ENCODE measurements at regions not wholly inside any gene's neighbourhood (a gene's known extent, or its start where the extent isn't known, plus 50 kb on each side); places are given as distances from the start of the nearest gene placed in this dataset.
"Not testable (repeated sequence)": the region's sequence is repeated elsewhere in the genome, so short reads cannot be mapped to it uniquely, and the experiment has no call there.

DNA sequence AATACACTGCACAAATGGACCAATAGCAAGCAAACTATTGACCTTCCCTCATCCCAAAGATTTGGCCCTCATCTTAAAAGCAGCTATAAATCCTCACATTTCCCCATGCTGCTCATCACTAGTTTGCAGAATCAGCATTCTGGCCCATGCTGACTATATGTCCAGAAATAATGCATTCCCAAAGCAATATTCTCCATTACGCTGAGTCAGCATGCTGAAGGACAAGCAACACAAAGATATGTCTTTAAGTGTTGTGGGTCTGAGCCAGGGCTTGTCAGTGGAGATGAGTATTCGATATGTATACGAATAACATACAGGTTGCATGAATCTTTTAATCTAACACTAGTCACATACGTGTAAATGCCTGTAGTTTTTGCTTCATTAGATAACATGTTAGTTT is 1045.0 kb upstream of the DDX18 start:
- DNase-seq (ENCODE audit: low spot score), result no peak

GRCh38 chr2:116776556-116776955 is 1037.9 kb upstream of the DDX18 start:
- DNase-seq (ENCODE audit: low spot score), result no peak

- no peak for DNase-seq (ENCODE audit: low spot score)
Measured at GRCh38 chr2:116787848-116788247, 1026.6 kb upstream of the DDX18 start.

DNA sequence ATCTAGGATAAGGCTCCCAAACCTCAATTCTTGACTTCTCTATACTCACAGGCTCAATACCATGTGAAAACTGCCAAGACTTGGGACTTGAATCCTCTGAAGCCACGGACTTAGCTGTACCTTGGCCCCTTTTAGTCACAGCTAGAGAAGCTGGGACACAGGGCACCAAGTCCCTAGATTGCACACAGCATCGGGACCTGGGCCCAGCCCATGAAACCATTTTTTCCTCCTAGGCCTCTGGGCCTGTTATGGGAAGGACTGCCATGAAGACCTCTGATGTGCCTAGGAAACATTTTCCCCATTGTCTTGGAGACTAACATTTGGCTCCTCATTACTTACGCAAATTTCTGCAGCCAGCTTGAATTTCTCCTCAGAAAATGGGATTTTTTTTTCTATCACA is 1011.8 kb upstream of the DDX18 start:
- no peak for DNase-seq (ENCODE audit: low spot score)

- no peak for DNase-seq (ENCODE audit: low spot score)
Measured at GRCh38 chr2:116804901-116805300, 1009.6 kb upstream of the DDX18 start.

DNA sequence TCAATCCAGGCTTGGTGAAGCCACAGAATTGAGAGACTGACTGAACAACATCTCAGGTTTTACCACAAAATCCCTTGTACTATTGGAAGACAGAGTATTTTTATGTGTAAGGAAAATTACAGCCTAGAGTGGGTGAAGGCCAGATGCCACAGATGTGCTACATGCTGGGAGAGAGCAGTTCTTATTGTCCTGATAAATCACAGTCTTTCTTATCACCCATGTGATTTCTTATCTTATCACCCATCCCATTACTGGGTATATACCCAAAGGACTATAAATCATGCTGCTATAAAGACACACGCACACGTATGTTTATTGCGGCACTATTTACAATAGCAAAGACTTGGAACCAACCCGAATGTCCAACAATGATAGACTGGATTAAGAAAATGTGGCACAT is 1008.0 kb upstream of the DDX18 start:
- DNase-seq (ENCODE audit: low spot score), result not testable (repeated sequence)

DNA sequence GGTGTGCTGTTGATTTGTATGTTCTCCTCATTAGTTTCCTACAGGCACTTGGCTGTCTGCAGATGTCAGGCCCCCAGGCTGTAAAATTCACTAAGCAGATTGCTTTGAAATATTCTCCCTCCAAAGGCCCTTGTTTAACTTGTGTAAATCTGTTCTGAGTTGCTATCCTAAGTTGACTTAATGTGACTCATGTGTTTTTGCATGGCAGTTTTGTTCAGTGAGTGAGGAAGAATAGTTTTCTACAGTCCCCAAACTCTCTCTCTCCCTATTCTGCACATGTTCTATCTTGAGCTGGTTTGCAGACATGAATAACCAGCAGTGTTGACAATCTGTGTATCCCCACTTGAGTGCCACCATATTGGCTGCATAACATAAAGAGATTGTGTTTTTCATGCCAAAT is 1005.4 kb upstream of the DDX18 start:
- no peak for DNase-seq (ENCODE audit: low spot score)

GRCh38 chr2:116810071-116810470 is 1004.4 kb upstream of the DDX18 start:
- DNase-seq (ENCODE audit: low spot score), result no peak

DNA sequence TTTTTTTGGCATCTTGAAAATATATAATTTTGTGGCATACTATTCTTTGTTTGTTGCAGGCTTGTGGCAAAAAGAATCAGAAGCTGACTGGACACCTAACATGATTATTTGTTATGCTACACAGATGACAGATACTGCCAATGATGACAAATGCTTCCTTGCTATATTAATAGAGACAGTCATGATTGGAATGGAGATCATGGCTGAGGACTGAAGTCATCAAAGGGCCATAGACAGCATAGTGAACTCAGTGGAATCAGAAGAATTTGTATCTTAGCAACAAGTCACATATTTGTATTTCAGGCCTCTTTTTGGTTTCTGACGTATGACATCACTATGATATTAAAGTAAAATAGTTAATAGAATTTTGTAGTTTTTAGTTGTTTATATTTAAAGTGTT is 1003.8 kb upstream of the DDX18 start:
- DNase-seq (ENCODE audit: low spot score), result no peak

DNA sequence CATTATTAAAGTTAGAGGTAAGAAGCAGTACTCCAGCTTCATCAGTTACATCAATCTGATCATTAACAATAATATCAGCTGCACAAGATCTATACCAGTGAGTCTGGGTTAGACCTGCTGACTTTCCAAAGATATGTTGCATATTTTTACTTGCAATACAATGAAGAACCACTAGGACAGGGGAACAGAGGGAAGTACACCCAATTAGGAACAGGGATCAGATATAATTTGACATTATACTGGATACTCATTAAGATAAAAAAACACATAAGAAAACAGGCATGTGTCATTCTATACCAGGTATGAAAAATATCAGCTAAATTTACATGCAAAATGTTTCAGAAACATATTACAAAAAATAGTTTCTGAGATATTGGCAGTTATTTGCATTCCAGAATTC is 995.1 kb upstream of the DDX18 start:
- DNase-seq (ENCODE audit: low spot score), result no peak

DNA sequence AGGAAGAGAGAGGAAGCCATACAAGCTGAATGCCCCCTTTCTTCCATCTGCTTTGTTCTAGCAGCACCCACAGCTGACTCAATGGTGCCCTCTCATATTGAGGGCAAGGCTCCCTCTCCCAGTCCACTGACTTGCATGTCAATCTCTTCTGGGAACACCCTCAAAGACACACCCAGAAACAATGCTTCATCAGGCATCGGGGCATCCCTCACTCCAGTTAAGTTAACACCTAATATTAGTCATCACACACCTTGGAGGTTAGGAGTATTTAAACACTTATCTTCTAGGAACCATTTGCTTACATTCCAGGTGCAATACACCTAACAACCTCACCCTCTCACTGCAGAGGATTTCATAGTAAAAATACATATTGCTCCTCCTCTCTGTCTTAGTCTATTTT is 993.5 kb upstream of the DDX18 start:
- DNase-seq (ENCODE audit: low spot score), result no peak

- not testable (repeated sequence) for DNase-seq (ENCODE audit: low spot score)
Measured at GRCh38 chr2:116829543-116829942, 984.9 kb upstream of the DDX18 start.

GRCh38 chr2:116832148-116832547 is 982.3 kb upstream of the DDX18 start:
- no peak for DNase-seq (ENCODE audit: low spot score)

- no peak for DNase-seq (ENCODE audit: low spot score)
Measured at GRCh38 chr2:116833052-116833451, 981.4 kb upstream of the DDX18 start.

GRCh38 chr2:116842164-116842563 is 972.3 kb upstream of the DDX18 start:
- DNase-seq (ENCODE audit: low spot score), result no peak

DNA sequence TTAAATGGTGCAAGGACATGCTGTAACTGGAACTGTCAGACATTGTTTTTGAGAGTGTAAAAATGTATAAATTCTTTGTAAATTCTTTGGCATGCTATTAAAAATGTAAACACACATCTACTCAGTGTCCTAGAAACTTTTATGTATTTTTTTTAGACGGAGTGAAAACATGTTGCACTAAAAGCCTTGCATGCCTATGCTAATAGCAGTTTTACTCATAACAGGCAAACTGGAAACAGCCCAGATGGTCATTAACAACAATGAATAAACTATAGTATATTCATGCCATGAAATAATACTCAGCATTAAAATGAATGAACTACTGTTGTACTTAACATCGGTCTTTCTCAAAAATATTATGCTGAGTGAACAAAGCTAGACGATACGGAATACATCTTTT is 954.8 kb upstream of the DDX18 start:
- DNase-seq (ENCODE audit: low spot score), result no peak

- no peak for DNase-seq (ENCODE audit: low spot score)
Measured at GRCh38 chr2:116874021-116874420, 940.5 kb upstream of the DDX18 start.

DNA sequence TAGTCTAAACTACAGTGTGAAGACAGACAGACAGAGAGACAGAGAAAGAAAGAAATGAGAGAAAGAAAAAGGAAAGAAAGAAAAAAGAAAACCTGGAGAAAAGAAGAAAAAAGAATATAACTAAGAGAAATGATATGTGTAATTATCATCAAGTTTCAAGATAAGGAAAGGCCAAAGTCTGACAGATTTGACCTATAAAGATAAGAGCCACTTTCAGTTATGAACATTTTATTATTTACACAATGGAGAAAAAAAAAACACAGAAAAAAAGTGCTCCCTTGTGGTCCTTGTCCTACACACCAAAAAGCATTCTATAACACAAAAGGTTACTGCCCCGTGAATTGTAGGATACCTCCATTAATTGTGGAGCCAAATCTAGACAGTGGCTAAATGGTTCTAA is 937.2 kb upstream of the DDX18 start:
- no peak for DNase-seq (ENCODE audit: low spot score)

GRCh38 chr2:116877944-116878343 is 936.5 kb upstream of the DDX18 start:
- DNase-seq (ENCODE audit: low spot score), result no peak

DNA sequence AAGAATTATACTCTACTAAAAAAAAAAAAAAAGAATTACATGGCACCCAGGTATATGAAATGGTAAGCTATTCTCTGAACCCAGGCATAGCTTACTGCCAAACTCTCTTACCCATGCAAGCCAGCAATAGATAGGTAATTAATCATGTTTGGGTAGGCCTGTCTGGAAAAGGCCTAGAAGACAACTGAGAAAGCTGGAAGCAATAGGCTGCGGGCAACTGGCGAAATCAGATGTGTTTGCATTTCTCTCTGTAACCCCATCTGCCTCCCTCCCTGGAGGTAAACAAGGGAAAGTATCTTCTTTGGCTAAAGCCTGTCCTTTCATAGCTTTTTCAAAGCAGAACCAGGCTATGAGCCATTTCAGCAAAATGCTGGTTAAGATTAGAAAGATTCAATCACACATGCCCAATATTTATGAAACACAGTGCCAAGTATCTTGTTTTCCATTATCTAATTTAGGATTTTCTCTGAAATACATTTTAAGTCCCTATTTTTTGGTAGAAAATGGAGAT is 934.8 kb upstream of the DDX18 start:
- no peak for DNase-seq (ENCODE audit: low spot score)

DNA sequence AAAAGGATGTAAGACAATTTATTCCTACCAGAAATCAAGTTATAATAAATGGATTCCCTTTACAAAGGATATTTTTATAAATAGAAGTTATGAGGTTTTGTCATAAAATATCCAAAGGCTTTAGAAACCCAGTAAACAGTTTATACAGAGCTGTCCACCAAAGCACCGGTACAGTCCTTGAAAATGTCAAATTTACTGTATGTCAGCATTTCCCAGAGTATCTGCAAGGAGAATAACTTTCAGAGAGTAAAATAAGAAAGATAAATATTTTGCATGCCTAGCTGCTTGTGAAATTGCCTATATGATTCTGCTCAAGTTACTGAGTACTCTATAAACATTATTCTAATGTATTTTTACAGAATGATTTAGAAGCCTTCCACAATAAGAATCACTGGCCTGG is 923.3 kb upstream of the DDX18 start:
- no peak for DNase-seq (ENCODE audit: low spot score)

- DNase-seq (ENCODE audit: low spot score), result no peak
Measured at GRCh38 chr2:116911540-116911939, 903.0 kb upstream of the DDX18 start.

- no peak for DNase-seq (ENCODE audit: low spot score)
Measured at GRCh38 chr2:116915673-116916072, 898.8 kb upstream of the DDX18 start.

GRCh38 chr2:116917196-116917595 is 897.3 kb upstream of the DDX18 start:
- no peak for DNase-seq (ENCODE audit: low spot score)

DNA sequence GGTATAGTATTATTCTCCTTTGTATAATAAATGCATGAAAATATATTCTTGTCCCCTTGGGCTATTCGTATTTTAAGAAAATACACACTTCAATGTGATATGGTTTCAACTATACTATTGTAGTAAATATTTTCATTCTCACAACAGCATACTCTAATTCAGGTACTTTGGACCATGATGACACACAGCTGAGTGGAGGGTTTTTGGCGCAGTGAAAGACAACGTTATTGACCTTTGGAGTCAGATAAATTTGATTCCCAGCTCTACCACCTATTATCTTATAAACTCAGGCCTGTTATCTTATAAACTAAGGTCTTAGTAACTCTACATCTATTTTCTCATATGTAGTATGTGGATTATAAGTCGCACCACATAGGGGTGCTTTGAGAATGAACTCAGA is 895.9 kb upstream of the DDX18 start:
- no peak for DNase-seq (ENCODE audit: low spot score)
